8988T (cell line): ENCODE measurements at regions not wholly inside any gene's neighbourhood (a gene's known extent, or its start where the extent isn't known, plus 50 kb on each side); places are given as distances from the start of the nearest gene placed in this dataset.

ENCODE experiments used
- DNase-seq: peaks from one replicate; pipeline ENCODE4 v3.0.0; 2011

DNA sequence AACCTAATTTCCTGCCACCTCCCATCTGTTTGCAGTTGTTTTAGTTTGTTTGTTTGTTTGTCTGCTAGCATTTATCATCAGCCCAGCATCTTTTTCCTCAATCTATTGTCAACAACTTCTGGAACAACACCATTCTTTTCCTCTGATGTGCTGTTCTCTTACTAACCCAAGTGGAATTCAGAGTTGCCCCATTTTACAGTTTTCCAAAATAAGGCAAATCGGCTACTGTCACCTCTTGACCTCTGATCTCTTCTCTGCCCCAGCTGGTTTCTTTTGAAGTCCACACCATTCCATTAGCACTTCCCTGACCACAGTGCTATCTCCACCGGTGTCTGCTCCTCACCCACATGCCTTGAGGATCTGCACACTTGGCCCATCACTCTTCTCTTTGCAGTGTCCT, 102.4 kb downstream of the EFNB2 start:
- no peak for DNase-seq

DNA sequence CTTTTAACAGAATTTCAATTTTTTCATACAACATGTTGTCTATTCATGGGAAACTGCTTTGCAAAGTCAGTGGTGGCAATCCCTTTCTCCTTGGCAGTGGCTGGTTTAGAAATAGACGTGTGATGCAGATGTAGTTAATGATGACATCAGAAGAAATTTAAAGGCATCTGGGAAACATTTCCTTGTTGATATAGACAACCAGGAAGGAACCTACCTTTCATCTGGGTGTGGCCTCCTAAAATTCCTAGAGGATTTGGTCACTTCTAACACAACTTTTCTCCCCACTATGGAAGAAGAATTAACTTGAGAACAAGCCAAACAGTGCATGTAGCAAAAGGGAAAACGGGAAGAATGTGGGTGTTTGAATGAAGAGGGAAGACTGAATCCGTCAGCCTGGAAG, 102.8 kb downstream of the EFNB2 start:
- DNase-seq: no peak

DNA sequence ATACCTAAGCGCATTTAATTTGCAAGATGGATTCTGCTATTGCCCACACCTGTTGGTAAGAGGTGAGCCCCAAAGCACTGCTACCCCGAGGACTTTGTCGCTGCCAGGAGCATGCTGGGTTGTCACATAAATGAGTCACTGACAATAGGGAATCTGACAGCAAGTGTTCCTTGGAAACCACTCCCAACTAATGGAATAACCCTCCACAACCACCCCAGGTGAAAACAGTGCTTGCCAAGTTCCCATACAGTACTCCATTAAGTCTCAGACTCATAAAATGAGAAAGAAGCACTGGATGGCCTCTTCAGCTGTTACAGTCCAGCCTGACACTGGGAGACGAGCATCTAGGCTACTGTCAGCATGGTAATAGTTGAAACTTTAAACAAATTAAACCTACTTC, 108.6 kb downstream of the EFNB2 start:
- DNase-seq: no peak

DNA sequence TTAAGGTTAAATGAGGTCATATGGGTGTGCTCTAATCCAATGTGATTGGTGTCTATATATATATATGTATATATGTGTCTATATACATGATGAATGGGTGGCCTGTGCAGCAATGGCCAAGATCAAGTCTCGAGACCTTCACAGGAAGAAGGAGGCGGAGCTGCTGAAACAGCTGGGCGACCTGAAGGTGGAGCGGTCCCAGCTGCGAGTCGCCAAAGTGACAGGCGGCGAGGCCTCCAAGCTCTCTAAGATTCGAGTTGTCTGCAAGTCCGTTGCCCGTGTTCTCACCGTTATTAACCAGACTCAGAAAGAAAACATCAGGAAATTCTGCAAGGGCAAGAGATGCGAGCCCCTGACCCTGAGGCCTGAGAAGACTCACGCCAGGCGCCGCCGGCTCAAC, 109.8 kb downstream of the EFNB2 start:
- DNase-seq: no peak

DNA sequence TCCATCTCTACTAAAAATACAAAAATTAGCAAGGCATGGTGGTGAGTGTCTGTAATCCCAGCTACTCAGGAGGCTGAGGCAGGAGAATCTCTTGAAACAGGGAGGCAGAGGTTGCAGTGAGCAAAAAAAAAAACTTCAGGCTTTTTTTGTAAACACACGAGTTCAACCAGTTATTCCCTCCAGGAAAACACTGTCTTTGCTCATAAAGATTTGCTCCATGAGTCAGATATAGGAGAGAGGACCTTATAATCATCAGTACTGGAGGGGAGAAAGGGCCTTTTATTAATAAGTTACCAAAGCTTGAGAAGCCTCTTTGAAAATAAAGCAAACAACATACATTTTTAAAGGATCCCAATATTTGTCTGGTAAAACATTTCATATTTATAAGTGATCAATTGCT, 110.7 kb downstream of the EFNB2 start:
- DNase-seq: no peak

DNA sequence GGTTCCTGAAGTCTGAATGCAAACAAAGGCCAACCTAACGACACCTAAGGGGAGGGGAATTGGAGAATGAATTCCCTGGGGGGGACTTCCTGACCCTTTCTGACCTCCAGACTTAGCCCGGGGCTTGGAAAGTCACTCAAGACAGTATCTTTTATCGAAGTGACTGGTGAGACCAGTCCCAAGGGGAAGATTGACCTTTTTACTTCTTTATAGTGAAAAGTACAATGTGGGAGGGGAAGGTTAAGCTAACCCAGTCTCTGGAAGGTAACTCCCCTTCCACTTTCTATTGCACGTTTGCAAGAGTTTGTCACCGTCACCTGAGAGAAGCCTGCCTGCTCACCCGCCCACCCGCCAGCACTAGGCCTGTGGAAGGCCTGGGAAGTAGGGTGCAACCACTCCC, 111.9 kb downstream of the EFNB2 start:
- no peak for DNase-seq

DNA sequence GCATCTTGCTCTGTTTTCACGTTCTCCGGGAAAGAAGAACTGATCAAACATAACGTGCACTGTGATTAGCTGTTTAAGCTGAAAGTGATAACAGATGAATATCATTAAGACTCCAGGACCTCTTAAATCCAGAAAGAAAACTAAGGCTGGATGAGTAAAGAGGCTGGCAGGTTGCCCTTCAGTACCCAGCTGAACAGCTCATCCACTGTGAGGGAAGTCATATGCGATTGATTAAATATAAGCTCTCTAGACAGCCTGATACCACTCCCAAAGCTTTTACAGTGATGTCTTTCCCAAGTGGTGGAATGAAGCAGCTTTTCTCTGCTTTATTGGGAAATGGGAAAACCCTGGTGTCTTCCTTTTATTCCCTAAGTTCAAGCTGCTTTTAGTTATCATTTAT, 116.9 kb downstream of the EFNB2 start:
- DNase-seq: no peak

DNA sequence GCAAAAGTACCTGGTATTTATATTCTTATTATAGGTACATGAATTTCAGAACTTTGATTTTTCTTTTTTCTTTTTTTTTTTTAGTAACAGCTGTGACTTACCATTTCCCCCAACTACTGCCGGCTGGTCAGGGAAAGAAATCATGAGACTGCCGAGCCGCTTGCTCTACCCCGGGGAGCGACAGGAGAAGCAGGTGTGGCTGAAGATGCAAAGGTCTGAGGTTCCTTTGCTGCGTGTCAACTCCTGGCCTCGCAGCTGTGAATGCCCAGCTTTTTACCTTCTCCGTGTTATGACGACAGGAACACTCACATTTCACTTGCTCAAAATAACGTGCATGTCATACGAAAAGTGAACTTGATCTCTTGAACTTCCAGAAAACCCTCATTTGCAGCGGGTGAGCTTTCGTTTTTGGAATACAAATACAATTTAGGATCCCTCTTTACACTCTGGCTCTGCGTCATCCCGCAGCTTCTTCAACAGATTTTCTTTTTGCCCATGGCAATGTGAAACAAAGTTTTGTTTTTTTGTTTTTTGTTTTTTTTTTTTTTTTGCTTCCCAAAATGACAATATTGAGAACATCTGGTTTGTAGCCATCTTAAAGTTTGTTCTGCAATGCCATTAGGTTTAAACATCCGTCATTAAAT, 117.9 kb downstream of the EFNB2 start:
- DNase-seq: no peak

DNA sequence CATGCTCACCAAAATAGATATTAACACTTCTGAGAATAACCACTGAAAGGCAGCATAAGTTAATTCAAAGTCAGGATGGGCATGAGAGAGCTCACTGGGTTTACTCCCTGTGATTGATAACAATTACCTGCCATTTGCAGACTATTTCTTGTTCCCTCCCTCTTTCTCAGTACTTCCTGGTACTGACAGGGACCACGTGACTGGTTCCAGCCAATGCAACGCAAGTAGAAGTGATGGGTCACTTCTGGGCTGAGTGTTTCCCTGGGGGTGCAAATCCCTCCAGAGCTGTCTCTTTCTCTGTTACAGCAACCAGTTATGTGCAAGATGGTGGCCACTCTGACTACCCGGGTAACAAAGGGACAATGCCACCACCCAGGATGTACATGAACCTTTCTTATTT, 118.8 kb downstream of the EFNB2 start:
- no peak for DNase-seq

DNA sequence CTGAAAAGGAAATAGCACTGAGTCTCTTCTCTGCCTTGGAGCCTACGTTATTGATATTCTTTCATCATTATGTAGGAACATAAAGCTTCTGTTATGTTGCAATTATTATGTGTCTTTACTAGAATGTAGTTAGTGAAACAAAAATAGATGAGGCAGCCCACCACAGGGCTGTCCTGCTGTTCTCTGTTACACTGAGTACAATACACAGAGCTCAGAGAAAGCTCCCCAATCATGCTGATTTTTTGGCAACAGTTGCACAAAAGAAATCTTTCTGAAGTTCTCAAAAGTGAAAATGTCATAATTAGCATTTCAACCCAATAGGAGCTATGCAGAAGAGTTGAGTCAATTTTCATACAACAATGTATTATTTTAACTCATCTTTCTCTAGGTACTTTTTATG, 119.5 kb downstream of the EFNB2 start:
- DNase-seq: no peak

DNA sequence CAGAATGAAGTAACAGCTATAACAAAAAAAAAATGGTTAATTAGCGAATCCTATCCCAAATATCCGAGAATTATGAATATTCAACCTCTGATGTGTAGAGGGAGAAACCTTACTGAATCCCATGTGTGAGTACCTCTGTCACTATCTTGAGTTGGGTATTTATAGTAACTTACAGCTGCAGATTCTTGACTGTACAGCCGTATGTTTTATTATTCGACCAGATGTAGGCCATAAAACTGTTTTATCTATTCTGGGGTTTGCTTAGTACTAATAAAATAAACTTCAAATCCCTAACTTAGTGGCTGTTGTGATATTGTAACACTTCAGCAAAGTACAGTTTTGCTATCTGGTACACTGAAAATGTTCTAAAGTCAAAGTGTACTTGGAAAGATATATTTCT, 120.0 kb downstream of the EFNB2 start:
- no peak for DNase-seq

DNA sequence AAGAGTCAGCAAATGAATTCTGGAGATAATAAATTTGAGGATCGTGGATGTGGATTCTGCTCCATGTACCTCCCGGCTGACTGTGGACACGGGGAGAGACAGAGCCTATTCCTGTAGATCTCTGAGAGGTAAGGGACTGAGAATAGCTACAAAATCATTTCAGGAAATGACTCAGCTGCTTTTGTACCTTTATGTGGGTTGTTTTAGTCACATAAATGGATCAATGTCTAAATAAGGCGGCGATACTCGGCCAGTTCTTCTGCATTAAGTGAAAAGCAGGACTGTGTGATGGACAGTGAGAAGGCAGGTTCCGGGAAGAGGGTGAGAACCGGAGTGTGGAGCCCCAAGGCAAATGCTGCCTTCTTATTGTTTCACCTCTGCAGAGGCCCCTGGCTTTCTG, 128.1 kb downstream of the EFNB2 start:
- DNase-seq: no peak

DNA sequence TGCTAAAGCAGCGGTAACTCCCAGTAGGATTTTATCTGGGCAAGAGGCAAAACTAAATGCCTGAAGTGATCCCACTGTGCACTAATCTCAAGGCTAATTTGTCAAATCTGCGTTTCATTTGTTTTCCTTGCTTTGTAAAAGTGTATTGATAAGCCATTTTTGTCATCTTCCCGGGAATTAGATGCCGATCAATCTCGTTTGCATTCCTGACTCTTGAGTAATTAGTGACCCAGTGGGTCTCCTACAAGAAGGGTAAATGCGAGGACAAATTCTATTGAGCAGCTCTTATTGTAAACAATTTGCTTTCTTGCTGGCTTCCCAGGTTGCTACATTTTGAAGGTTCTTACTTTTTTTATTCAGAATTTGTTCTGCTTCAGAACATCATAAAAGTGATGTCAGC, 129.7 kb downstream of the EFNB2 start:
- no peak for DNase-seq

DNA sequence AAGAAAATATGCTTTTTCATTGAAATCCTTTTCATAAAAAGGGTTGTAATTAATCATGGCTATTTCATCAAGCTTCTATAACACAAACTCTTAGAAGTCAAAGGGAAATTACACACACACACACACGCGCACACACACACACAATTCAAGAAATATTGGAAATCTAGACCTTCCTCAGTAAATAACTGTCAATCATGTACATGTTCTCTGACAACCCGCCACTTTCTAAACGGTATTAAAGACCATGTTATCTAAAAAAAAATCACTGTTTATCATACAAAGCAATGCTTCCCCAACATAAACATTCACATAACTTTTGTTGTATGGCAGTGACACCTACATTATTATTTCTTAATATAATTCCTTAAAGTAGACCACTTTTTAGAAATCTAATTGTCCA, 132.2 kb downstream of the EFNB2 start:
- DNase-seq: no peak

DNA sequence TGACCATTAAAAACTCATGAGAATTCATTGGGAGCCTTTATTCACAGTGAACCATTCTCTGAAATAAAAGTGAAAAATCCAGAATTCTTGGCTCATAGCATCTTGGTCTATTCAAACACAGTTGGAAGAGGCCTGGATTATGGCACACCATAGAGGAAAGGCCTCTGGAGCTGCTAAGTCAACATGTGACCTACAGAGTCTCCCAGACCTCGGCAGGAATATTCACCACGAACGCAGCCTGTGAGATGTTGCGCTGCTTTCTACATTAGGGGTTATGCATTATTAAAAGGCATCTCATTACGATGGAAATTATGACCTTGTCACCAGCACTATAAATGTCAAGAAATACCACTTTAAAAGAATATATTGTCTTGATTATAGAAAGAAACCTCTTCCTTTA, 132.6 kb downstream of the EFNB2 start:
- DNase-seq: no peak

DNA sequence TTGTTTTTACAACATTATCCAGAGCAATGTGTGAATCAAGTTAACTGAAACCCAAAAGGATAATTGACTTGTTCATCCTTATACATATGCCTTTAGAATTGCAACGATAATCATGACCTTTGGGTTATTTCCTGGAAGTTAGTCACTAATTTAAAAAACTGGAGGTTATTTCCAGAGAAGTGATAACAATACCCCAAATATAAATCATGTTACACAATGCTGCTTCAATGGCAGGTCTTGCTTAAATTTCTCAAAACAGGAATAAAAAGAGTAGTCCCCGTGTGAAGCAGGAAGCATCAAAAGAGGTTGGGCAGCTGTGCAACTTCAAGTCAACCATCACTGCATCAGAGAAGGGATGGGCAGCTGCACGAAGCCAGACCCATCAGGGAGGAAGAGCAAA, 134.4 kb downstream of the EFNB2 start:
- DNase-seq: no peak

DNA sequence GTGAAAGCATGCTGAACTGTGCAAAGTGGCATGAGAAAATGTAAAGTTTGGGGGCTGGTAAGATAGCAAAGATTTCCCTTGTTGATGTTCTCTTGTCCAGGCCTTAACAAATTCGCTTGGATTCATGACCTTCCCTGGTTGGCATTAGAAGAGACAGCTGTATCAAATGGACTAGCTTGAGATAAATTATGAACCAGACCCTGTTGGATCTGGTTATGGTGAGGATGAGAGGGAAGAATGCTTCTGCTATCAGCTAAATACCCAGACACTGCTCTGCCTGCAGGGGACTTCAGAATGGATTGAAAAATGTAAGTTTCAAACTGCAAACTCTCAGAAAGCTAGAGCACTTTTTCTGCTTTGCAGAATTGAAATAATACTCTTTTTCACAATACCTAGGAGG, 135.2 kb downstream of the EFNB2 start:
- no peak for DNase-seq

DNA sequence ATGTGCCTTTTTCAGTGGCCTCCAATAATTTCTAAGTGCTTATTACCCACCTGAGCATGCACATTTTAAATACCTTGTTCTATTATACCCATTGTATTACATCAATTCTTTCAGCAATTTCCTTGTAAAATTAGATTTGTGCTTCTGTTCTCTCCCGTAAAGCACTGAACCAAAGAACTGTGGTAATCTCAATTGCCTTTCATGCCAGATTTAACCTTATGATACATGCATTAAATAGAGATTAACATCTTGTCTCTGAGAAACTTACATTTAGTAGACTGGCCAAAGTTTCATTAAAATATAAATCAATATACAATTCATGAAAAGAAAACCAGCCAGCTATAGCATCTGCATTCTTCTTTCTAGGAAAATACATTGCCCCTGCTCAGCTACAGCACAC, 137.2 kb downstream of the EFNB2 start:
- DNase-seq: no peak

DNA sequence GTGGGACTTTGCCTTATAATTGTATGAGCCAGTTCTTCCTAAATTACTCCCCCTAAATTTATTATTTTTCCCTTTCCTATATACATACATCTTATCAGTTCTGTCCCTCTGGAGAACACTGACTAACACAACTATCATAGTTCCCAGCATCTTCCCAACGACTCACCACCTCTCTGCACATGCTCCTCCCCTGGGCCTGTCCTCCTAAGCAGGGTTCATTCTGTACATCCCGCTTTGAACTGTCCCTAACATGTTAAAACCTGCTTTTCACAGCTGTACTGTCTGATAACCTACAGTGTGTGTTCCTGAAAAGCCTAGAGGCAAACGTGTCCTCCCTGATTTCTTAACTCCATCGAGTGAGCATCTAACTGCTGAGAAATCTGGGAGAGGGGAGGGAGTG, 141.7 kb downstream of the EFNB2 start:
- DNase-seq: no peak

DNA sequence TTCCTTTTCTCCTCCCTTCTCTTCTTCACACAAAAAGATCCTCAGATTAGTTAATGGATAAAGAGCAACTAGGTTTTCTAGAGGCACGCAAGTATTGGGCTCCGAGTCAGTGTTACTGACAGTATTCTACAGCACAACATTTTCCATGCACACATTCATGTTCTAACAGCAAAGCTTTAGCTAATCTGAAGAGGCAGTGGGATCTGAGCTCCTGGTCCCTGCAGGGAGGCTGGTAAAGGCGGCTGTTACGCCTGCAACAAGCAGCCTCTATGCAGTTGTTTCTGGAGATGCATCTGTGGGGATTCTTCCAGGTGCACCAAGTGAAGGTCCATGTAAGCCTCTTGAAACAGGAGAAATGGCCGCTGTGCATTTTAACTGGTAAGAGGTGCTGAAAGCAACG, 143.8 kb downstream of the EFNB2 start:
- DNase-seq: no peak

DNA sequence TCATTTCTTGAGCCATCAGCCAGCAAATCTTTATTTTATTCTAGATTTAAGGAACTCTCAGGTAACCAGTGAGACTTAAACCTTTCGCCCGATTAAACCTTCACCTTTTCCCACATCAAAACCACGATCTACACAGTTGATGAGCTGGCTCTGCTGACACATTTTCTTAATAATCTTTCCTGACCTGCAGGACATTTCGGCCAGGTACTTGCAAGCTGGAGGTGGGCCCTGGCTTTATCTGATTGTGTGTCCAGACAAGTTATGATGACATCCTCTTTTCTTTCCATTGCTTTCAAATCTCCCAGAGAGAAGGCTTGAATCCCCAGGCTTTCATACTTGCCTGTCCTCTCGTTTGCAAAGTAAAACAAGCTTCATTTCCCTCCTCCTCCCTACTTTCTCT, 144.2 kb downstream of the EFNB2 start:
- DNase-seq: no peak

DNA sequence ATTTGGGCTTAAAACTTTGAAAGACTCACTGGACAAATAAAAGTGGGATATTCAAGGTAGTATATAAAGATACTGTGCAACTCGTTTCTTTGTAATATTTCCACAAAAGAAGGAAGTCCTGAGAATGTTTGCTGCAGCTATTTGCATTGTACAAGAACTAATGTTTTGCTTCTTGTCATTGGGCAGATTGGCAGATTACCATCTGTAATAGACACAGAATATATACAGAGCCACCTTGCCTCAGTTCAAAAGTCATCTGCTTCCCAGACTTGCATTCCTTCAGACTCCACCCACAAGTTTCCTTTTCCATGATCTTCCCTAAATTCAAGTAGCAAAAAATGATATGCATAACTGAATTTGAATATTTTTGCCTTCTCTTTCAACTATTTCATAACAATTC, 145.1 kb downstream of the EFNB2 start:
- DNase-seq: no peak

DNA sequence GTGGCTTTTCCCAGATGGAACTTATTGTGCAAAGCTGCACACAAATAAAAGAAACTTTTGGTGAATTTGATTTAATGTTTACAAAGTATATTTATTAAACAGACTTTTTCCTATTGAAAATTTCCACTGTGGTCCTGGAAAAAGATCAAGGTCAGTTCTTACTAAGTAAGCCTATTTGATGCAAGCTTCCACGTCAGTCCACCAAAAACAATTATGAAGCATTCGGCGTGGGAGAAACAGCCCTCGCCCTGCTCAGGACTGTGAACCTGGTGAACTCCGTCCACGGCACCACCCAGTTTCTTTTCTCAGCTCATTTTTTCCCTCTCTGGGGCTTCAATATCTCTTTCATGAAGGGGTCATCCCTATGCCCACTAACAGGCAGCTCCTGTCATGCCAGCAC, 149.8 kb downstream of the EFNB2 start:
- DNase-seq: no peak

DNA sequence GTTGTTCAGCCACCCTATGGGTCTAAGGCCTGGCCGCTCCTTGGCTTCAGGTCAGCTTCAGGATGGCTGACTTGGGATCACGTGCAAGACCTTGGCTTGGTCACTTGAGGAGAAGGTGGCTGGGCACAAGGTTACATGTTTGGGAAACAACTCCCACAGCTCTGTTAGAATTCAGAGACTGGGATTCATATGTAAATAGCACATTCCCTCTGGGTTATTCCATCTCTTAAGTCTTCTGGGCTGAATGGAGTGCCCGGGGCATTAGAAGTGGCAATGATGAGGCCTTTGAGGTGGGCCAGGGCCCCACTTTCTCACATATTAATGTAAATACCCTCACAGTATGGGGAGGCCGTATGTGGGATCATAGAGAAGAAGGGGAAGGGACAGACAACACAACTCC, 150.9 kb downstream of the EFNB2 start:
- DNase-seq: no peak

DNA sequence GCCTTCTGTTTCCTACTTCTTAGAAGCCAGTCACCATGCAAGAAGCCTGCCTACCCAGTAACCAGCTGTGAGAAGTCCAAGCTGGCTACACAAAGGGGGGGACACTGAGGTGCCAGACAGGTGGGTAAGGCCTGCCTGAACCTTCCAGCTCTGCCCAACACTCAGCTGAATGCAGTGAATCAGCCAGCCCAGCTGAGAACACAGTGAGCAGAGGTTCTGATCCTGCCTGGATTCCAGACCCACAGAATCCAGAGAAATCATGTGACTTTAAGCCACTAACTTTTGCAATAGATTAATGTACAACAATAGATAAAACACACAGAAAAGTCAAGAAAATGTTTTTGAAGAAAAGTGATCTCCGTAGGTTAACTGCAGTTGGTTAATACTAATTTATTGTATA, 151.7 kb downstream of the EFNB2 start:
- no peak for DNase-seq

DNA sequence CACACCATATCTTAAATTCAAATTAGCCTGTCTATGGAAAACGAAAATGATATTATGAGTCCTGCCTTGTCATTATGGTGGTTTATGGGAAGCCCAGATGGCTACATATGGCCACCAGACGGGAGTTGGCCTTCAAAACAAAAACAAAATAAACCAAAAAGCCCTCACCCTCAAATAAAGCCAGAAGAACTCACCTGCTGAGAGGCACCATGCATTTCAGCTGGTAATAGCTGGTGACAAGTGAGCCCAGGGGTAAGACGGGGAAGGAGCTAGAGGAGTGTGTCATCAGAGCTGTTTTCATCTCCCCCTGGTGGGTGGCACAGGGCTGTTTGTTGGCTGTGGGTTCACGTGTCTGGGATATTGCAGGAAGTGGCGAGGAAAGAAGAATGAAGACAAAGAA, 152.9 kb downstream of the EFNB2 start:
- no peak for DNase-seq
